ENCODE measurements at regions not wholly inside any gene's neighbourhood (a gene's known extent, or its start where the extent isn't known, plus 50 kb on each side); places are given as distances from the start of the nearest gene placed in this dataset.

DNA sequence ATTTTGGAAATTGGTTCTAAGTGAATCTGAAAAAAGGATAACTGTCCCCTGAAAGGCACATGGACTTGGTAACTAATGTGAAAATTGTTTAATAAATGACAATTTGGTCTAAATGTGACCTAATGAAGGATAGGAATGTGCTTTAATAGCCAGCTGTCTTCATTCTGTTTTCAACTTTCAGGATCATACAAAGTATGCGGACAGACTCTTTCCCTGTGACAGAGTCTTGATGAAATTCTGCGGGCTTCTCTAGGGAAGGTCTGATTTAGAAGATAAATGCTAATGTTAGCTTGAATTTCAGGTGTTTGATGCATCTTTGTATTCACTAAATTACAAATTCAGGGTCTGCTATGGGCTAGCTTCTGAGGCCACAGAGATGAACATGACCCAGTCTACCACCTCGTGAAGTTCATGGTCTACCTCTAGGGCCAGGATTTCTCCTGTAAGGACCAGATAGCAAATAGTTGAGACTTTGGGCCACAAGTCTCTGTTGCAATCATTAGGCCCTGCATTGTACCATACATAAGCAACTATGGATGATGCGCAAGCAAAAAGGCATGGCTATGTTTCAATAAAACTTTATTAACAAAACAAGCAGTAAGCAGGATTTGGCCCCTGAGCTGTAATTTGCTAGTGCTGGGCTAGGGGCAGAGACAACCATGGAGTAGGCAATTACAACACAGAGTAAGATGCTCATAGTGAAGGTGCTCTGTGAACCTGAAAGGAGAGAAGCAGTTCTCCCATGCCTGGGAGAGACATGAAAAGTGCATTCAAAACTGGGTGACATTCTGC is 368.6 kb downstream of the INHBA start:
- TF ChIP-seq POLR2A (IDR thresholded peaks at IDR 0.05): no peak
- no peak for TF ChIP-seq CTCF (IDR thresholded peaks at IDR 0.05)
